GM12878 (cell line): ENCODE measurements at regions not wholly inside any gene's neighbourhood (a gene's known extent, or its start where the extent isn't known, plus 50 kb on each side); places are given as distances from the start of the nearest gene placed in this dataset.

Source experiments
- BCL3 ChIP-seq: IDR thresholded peaks from 2 replicates; pipeline ENCODE4 v1.6.1; 2011; ENCODE audit warnings: borderline replicate concordance, low read depth, mild to moderate bottlenecking, moderate library complexity, low read length; ENCODE audit not compliant: insufficient read depth, poor library complexity, severe bottlenecking
- CEBPB ChIP-seq, 2 experiments: fragments of 150-350 bp in 1 of 2; IDR thresholded peaks; 2 replicates each; pipeline ENCODE4 v1.6.1; 2012 to 2014; ENCODE audit warnings: low read depth in 2 of 2, low read length in 2 of 2, borderline replicate concordance in 1 of 2, inconsistent platforms in 1 of 2
- CTCF ChIP-seq, 3 experiments: IDR thresholded peaks in 2 of 3; conservative IDR thresholded peaks in 1 of 3; 2 replicates each; pipeline ENCODE4 v1.5.1; 2011; ENCODE audit warnings: low read depth in 3 of 3, low read length in 3 of 3, mild to moderate bottlenecking in 3 of 3, control low read depth in 2 of 3, moderate library complexity in 2 of 3, inconsistent platforms in 1 of 3, mixed read lengths in 1 of 3; ENCODE audit not compliant: control insufficient read depth in 2 of 3, insufficient read depth in 1 of 3; ENCODE audit errors: extremely low read depth in 1 of 3
- NFIC ChIP-seq: IDR thresholded peaks from 2 replicates; pipeline ENCODE4 v1.6.1; 2012; ENCODE audit warnings: low read depth, mild to moderate bottlenecking, inconsistent platforms, low read length, moderate library complexity
- PAX8 ChIP-seq: fragments of 450-650 bp; IDR thresholded peaks from 2 replicates; pipeline ENCODE4 v1.6.1; 2017; ENCODE audit warnings: mild to moderate bottlenecking, moderate library complexity
- PML ChIP-seq: IDR thresholded peaks from 2 replicates; pipeline ENCODE4 v1.6.1; 2012; ENCODE audit warnings: low read length, inconsistent platforms
- REST ChIP-seq: IDR thresholded peaks from 2 replicates; pipeline ENCODE4 v1.6.1; 2012; ENCODE audit warnings: mild to moderate bottlenecking, low read depth, low read length
- SP1 ChIP-seq: IDR thresholded peaks from one replicate; pipeline ENCODE4 v1.6.1; 2011; ENCODE audit warnings: low read depth, low read length
- STAT3 ChIP-seq: IDR thresholded peaks from 2 replicates; pipeline ENCODE4 v1.6.1; 2011; ENCODE audit warnings: low read depth, low read length, improper control_type of control experiment
- SUPT20H ChIP-seq: IDR thresholded peaks from 2 replicates; pipeline ENCODE4 v1.6.1; 2011; ENCODE audit warnings: low read depth, mild to moderate bottlenecking, low read length, moderate library complexity, borderline replicate concordance; ENCODE audit not compliant: control insufficient read depth
- TF ChIP-seq, protein P1 (sequence below): fragments of 150-350 bp; IDR thresholded peaks from 2 replicates; pipeline ENCODE4 v1.6.1; 2016; ENCODE audit warnings: low read depth, low read length

GRCh38 chr4:31518796-31519250, 798.7 kb downstream of the PCDH7 start:
- TF ChIP-seq PAX8 (no peak), BCL3 (no peak), SP1 (no peak), SUPT20H (no peak), NFIC (no peak), CEBPB (IDR thresholded peaks at IDR 0.05; ENCODE audit: borderline replicate concordance in 1 of 2, low read depth in 2 of 2, low read length in 2 of 2) (no peak), CTCF (IDR thresholded peaks at IDR 0.05 in 2 of 3, conservative IDR thresholded peaks at IDR 0.05 in 1 of 3; ENCODE audit: control insufficient read depth in 2 of 3, extremely low read depth in 1 of 3, insufficient read depth in 1 of 3, low read depth in 3 of 3, low read length in 3 of 3) (no peak), PML (no peak), STAT3 (no peak), REST (no peak)
- TF ChIP-seq, protein P1, sequence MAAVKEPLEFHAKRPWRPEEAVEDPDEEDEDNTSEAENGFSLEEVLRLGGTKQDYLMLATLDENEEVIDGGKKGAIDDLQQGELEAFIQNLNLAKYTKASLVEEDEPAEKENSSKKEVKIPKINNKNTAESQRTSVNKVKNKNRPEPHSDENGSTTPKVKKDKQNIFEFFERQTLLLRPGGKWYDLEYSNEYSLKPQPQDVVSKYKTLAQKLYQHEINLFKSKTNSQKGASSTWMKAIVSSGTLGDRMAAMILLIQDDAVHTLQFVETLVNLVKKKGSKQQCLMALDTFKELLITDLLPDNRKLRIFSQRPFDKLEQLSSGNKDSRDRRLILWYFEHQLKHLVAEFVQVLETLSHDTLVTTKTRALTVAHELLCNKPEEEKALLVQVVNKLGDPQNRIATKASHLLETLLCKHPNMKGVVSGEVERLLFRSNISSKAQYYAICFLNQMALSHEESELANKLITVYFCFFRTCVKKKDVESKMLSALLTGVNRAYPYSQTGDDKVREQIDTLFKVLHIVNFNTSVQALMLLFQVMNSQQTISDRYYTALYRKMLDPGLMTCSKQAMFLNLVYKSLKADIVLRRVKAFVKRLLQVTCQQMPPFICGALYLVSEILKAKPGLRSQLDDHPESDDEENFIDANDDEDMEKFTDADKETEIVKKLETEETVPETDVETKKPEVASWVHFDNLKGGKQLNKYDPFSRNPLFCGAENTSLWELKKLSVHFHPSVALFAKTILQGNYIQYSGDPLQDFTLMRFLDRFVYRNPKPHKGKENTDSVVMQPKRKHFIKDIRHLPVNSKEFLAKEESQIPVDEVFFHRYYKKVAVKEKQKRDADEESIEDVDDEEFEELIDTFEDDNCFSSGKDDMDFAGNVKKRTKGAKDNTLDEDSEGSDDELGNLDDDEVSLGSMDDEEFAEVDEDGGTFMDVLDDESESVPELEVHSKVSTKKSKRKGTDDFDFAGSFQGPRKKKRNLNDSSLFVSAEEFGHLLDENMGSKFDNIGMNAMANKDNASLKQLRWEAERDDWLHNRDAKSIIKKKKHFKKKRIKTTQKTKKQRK: no peak
